ENCODE measurements at regions not wholly inside any gene's neighbourhood (a gene's known extent, or its start where the extent isn't known, plus 50 kb on each side); places are given as distances from the start of the nearest gene placed in this dataset.
A peak's percentile ranks its signal among the peaks of the same experiment; 100 is the strongest.

DNA sequence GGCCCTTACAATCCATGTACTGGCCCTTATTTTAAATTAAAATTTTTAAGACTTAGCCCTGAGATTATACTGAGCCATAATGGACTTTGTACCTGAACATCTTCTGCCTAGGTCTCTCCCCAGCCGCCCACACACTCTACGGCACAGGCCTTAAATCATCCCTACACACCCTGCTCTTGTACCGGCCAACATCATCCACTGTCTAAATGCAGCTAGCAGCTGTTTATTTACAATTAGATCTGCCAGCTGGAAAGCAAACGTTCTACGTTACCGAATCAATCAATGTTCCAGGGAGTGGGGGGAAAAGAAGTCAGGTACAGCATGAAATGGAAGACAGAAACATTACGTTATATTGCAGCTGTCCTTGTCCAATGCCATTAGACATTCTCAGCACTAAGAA is 88.4 kb upstream of the GRAMD2B start:
- no TSS peak for BruUV-seq (replicated peaks)
- H3K27me3 Mint-ChIP-seq (ENCODE audit: unreplicated experiment): no peaks in the 10 kb centered on the region
- H3K9me3 Mint-ChIP-seq (ENCODE audit: low read depth, unreplicated experiment): no peaks in the 10 kb centered on the region
- no peak overlapping the region for H3K4me3 Mint-ChIP-seq (ENCODE audit: low read depth, unreplicated experiment)
- no peaks in the 10 kb centered on the region for H3K36me3 Mint-ChIP-seq (ENCODE audit: insufficient read depth, unreplicated experiment)
- TF ChIP-seq, protein P1, sequence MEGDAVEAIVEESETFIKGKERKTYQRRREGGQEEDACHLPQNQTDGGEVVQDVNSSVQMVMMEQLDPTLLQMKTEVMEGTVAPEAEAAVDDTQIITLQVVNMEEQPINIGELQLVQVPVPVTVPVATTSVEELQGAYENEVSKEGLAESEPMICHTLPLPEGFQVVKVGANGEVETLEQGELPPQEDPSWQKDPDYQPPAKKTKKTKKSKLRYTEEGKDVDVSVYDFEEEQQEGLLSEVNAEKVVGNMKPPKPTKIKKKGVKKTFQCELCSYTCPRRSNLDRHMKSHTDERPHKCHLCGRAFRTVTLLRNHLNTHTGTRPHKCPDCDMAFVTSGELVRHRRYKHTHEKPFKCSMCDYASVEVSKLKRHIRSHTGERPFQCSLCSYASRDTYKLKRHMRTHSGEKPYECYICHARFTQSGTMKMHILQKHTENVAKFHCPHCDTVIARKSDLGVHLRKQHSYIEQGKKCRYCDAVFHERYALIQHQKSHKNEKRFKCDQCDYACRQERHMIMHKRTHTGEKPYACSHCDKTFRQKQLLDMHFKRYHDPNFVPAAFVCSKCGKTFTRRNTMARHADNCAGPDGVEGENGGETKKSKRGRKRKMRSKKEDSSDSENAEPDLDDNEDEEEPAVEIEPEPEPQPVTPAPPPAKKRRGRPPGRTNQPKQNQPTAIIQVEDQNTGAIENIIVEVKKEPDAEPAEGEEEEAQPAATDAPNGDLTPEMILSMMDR (IDR thresholded peaks at IDR 0.05; ENCODE audit: unreplicated experiment): no peak
- intact Hi-C loops (cut with micrococcal nuclease; ENCODE audit: unreplicated experiment): no loop called here
- peaks cover 7% of the 10 kb centered on the region for H3K4me1 Mint-ChIP-seq (ENCODE audit: low read depth, unreplicated experiment)
- DNase-seq: no peak
- H3K27ac Mint-ChIP-seq (ENCODE audit: unreplicated experiment): no peak overlapping the region
- CTCF ChIA-PET: interaction anchor here (0.9 kb wide), 1 partner anchor 14 kb away, joined by 4 read pairs; no protein-coding TSS in a partner anchor

GRCh38 chr5:126335886-126336285 is 87.3 kb upstream of the GRAMD2B start:
- H3K4me1 Mint-ChIP-seq (ENCODE audit: low read depth, unreplicated experiment): peaks cover 7% of the 10 kb centered on the region
- H3K36me3 Mint-ChIP-seq (ENCODE audit: insufficient read depth, unreplicated experiment): no peaks in the 10 kb centered on the region
- H3K9me3 Mint-ChIP-seq (ENCODE audit: low read depth, unreplicated experiment): no peaks in the 10 kb centered on the region
- no peaks in the 10 kb centered on the region for H3K27me3 Mint-ChIP-seq (ENCODE audit: unreplicated experiment)
- H3K4me3 Mint-ChIP-seq (ENCODE audit: low read depth, unreplicated experiment): no peak overlapping the region
- DNase-seq: no peak
- BruUV-seq (replicated peaks): no TSS peak
- TF ChIP-seq, protein P1 (IDR thresholded peaks at IDR 0.05; ENCODE audit: unreplicated experiment): no peak
- no peak overlapping the region for H3K27ac Mint-ChIP-seq (ENCODE audit: unreplicated experiment)
- intact Hi-C loops (cut with micrococcal nuclease; ENCODE audit: unreplicated experiment): no loop called here
- CTCF ChIA-PET: no interaction called here

- H3K27ac Mint-ChIP-seq (ENCODE audit: unreplicated experiment): no peak overlapping the region
- H3K36me3 Mint-ChIP-seq (ENCODE audit: insufficient read depth, unreplicated experiment): no peaks in the 10 kb centered on the region
- peaks cover 7% of the 10 kb centered on the region for H3K4me1 Mint-ChIP-seq (ENCODE audit: low read depth, unreplicated experiment)
- no peak for DNase-seq
- H3K4me3 Mint-ChIP-seq (ENCODE audit: low read depth, unreplicated experiment): no peak overlapping the region
- H3K9me3 Mint-ChIP-seq (ENCODE audit: low read depth, unreplicated experiment): no peaks in the 10 kb centered on the region
- intact Hi-C loops (cut with micrococcal nuclease; ENCODE audit: unreplicated experiment): loop anchor here (1.0 kb wide), 2 partner anchors 201 to 257 kb away; partner anchors contain the start of gene ALDH7A1
- TF ChIP-seq, protein P1 (IDR thresholded peaks at IDR 0.05; ENCODE audit: unreplicated experiment): no peak
- no peaks in the 10 kb centered on the region for H3K27me3 Mint-ChIP-seq (ENCODE audit: unreplicated experiment)
- BruUV-seq (replicated peaks): no TSS peak
- CTCF ChIA-PET: interaction anchor here (0.6 to 1.9 kb wide), 7 partner anchors 29 to 1212 kb away, joined by 3 to 11 read pairs (median 5); partner anchors contain the start of gene ALDH7A1
These were observed 84.6 kb upstream of the GRAMD2B start for GRCh38 chr5:126338635-126339034.

- TF ChIP-seq, protein P1 (IDR thresholded peaks at IDR 0.05; ENCODE audit: unreplicated experiment): peak; percentile 75
- BruUV-seq (replicated peaks): no TSS peak
- peak; percentile 72 for DNase-seq
- H3K4me3 Mint-ChIP-seq (ENCODE audit: low read depth, unreplicated experiment): no peak overlapping the region
- H3K4me1 Mint-ChIP-seq (ENCODE audit: low read depth, unreplicated experiment): peaks cover 7% of the 10 kb centered on the region
- H3K27ac Mint-ChIP-seq (ENCODE audit: unreplicated experiment): no peak overlapping the region
- no peaks in the 10 kb centered on the region for H3K36me3 Mint-ChIP-seq (ENCODE audit: insufficient read depth, unreplicated experiment)
- intact Hi-C loops (cut with micrococcal nuclease; ENCODE audit: unreplicated experiment): loop anchor here (1.0 kb wide), 2 partner anchors 200 to 256 kb away; partner anchors contain the start of gene ALDH7A1
- CTCF ChIA-PET: interaction anchor here (0.8 to 1.9 kb wide), 6 partner anchors 12 to 255 kb away, joined by 3 to 11 read pairs (median 6); partner anchors contain the start of gene ALDH7A1
- H3K9me3 Mint-ChIP-seq (ENCODE audit: low read depth, unreplicated experiment): no peaks in the 10 kb centered on the region
- no peaks in the 10 kb centered on the region for H3K27me3 Mint-ChIP-seq (ENCODE audit: unreplicated experiment)
These were observed 83.9 kb upstream of the GRAMD2B start for GRCh38 chr5:126339215-126339805.
